ENCODE measurements at regions not wholly inside any gene's neighbourhood (a gene's known extent, or its start where the extent isn't known, plus 50 kb on each side); places are given as distances from the start of the nearest gene placed in this dataset.
A peak's percentile ranks its signal among the peaks of the same experiment; 100 is the strongest.

DNA sequence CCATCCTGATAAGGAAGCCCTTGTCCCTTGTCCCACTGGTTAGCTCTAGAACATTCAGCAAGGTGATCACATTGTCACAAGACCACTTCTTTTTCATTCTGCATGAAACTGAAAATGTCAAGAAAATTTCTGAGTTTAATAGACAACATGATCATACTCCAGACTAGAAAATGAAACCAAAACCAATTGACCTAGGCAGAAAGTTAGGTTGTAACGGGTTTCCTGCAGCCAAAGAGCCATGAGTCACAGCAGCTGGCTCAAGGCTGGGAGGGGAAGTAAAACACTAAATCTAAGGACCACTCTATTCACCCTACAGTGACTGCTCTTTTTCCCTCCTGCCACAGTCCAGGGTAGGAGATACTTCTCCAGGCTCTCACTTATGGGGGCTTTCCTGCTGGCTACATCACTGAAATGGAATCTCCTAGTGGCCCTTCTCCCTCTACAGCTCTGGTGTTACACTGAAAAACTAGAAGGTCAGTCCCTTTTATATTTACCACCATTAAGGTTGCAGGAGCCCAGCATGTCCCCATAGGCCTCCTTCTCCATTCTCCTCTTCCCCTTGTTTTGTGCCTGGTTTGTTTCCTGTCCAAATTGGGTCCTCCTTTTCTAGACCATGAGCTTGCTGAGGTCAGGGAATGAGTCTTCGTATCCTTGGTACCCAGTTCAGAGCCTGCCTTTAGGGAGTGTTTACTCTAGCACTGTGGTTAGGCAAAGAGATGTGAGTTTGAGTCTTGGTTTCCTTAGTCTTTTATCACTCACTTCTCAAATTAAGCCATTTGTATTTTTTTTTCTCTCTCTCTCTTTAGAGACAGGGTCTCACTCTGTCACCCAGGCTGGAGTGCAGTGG lies 236.5 kb upstream of the JUN start (continued):
- TF ChIP-seq, protein P1, sequence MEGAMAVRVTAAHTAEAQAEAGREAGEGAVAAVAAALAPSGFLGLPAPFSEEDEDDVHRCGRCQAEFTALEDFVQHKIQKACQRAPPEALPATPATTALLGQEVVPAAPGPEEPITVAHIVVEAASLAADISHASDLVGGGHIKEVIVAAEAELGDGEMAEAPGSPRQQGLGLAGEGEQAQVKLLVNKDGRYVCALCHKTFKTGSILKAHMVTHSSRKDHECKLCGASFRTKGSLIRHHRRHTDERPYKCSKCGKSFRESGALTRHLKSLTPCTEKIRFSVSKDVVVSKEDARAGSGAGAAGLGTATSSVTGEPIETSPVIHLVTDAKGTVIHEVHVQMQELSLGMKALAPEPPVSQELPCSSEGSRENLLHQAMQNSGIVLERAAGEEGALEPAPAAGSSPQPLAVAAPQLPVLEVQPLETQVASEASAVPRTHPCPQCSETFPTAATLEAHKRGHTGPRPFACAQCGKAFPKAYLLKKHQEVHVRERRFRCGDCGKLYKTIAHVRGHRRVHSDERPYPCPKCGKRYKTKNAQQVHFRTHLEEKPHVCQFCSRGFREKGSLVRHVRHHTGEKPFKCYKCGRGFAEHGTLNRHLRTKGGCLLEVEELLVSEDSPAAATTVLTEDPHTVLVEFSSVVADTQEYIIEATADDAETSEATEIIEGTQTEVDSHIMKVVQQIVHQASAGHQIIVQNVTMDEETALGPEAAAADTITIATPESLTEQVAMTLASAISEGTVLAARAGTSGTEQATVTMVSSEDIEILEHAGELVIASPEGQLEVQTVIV (CRISPR knock-in tag; IDR thresholded peaks at IDR 0.05; ENCODE audit: borderline replicate concordance) = no peak
- TF ChIP-seq ZNF780A (CRISPR knock-in tag; IDR thresholded peaks at IDR 0.05) (no peak), FOS (IDR thresholded peaks at IDR 0.05; ENCODE audit: extremely low read depth, insufficient read length) (no peak), MTF1 (CRISPR knock-in tag; IDR thresholded peaks at IDR 0.05; ENCODE audit: borderline replicate concordance) (no peak), ZNF140 (CRISPR knock-in tag; IDR thresholded peaks at IDR 0.05) (no peak), HOXB6 (CRISPR knock-in tag; IDR thresholded peaks at IDR 0.05; ENCODE audit: borderline replicate concordance) (no peak), FOXK2 (conservative IDR thresholded peaks at IDR 0.05 in 1 of 2, IDR thresholded peaks at IDR 0.05 in 1 of 2; ENCODE audit: low read depth in 2 of 2) (peak; percentile 24 to 43; a peak in 1 of 4 replicates), CTBP1 (IDR thresholded peaks at IDR 0.05; ENCODE audit: borderline replicate concordance) (no peak), SETDB1 (IDR thresholded peaks at IDR 0.05; ENCODE audit: low read length) (no peak), TEAD4 (IDR thresholded peaks at IDR 0.05; ENCODE audit: low read length) (no peak), TEAD4 (CRISPR knock-in tag; IDR thresholded peaks at IDR 0.05; ENCODE audit: borderline replicate concordance) (no peak)
- TF ChIP-seq, protein P2, sequence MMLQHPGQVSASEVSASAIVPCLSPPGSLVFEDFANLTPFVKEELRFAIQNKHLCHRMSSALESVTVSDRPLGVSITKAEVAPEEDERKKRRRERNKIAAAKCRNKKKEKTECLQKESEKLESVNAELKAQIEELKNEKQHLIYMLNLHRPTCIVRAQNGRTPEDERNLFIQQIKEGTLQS (IDR thresholded peaks at IDR 0.05) = peak; percentile 73
- TF ChIP-seq, protein P2 (CRISPR knock-in tag; conservative IDR thresholded peaks at IDR 0.05) = no peak
- TF ChIP-seq, protein P3, sequence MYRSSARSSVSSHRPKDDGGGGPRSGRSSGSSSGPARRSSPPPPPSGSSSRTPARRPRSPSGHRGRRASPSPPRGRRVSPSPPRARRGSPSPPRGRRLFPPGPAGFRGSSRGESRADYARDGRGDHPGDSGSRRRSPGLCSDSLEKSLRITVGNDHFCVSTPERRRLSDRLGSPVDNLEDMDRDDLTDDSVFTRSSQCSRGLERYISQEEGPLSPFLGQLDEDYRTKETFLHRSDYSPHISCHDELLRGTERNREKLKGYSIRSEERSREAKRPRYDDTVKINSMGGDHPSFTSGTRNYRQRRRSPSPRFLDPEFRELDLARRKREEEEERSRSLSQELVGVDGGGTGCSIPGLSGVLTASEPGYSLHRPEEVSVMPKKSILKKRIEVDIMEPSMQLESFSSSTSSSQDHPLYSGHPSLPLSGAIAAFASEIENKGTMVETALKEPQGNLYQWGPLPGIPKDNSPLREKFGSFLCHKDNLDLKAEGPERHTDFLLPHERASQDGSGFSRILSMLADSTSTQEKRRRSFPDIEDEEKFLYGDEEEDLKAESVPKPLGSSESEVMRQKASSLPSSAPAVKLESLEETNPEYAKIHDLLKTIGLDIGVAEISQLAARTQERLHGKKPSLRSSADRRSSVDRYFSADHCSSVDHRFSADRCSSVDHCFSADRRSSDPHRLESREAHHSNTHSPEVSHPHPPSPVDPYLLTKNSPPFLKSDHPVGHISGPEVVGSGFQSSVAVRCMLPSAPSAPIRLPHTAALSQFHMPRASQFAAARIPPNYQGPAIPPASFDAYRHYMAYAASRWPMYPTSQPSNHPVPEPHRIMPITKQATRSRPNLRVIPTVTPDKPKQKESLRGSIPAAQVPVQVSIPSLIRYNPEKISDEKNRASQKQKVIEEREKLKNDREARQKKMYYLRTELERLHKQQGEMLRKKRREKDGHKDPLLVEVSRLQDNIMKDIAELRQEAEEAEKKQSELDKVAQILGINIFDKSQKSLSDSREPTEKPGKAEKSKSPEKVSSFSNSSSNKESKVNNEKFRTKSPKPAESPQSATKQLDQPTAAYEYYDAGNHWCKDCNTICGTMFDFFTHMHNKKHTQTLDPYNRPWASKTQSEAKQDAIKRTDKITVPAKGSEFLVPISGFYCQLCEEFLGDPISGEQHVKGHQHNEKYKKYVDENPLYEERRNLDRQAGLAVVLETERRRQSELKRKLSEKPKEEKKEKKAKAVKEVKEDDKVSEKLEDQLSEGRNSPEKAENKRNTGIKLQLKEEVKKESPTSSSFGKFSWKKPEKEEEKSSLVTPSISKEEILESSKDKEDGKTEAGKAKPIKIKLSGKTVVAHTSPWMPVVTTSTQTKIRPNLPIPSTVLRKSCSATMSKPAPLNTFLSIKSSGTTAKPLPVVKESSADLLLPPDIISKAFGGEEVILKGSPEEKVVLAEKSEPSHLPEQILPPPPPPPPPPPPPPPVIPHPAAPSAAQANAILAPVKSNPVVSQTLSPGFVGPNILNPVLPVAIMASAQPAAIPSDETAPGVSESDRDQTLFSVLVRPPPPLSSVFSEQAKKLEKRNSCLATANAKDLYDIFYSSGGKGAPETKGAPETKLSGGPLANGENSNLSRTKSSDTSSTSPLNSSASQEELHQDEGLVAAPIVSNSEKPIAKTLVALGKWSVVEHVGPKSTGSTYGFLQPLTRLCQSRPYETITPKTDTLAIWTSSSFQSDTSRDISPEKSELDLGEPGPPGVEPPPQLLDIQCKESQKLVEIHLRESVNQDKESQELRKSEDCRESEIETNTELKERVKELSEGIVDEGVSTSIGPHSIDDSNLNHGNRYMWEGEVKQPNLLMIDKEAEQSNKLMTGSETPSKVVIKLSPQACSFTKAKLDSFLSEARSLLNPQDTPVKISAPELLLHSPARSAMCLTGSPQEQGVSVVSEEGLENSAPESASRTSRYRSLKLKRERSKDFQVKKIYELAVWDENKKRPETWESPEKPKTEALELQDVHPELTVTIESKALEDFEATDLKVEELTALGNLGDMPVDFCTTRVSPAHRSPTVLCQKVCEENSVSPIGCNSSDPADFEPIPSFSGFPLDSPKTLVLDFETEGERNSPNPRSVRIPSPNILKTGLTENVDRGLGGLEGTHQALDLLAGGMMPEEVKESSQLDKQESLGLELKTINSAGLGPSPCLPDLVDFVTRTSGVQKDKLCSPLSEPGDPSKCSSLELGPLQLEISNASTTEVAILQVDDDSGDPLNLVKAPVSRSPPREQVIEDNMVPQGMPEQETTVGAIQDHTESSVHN (IDR thresholded peaks at IDR 0.05; ENCODE audit: borderline replicate concordance in 1 of 2, low read depth in 1 of 2) = peak in 1 of 2 experiments; percentile 92; a peak in 2 of 4 replicates
